ENCODE measurements at regions not wholly inside any gene's neighbourhood (a gene's known extent, or its start where the extent isn't known, plus 50 kb on each side); places are given as distances from the start of the nearest gene placed in this dataset.

DNA sequence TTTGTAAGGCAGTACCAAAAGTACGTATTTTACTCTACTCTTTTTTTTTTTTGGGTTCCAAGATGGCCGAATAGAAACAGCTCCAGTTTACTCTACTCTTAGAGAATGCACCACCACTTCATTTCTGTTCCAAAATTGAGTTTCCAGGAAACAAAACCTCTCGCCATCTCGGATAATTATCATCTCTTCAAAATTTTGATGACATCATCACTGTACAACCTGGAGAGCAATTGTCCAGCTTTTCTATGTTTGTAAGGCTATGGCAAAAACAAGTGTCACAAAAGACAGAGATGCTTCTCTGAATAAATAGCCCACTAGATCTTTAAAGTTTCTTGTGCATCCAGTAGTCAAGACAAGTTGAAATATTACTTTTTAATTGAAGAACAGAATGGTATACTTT, 1631.9 kb upstream of the CDH6 start:
- Mint-ChIP-seq H3K36me3 (ENCODE audit: low read depth) (no peaks in the 10 kb centered on the region), H3K4me1 (ENCODE audit: low read depth) (no peaks in the 10 kb centered on the region), H3K4me3 (ENCODE audit: low read depth) (no peak overlapping the region), H3K27ac (no peak overlapping the region), H3K27me3 (ENCODE audit: low read depth) (no peaks in the 10 kb centered on the region), H3K9me3 (peaks cover 7% of the 10 kb centered on the region)
- intact Hi-C loops (cut with micrococcal nuclease) = no loop called here
- no peak for DNase-seq (ENCODE audit: low spot score)

- peaks cover 60% of the 10 kb centered on the region for H3K9me3 Mint-ChIP-seq
- H3K36me3 Mint-ChIP-seq (ENCODE audit: low read depth) = no peaks in the 10 kb centered on the region
- no peak overlapping the region for H3K4me3 Mint-ChIP-seq (ENCODE audit: low read depth)
- no peak overlapping the region for H3K27ac Mint-ChIP-seq
- DNase-seq (ENCODE audit: low spot score) = no peak
- no peaks in the 10 kb centered on the region for H3K4me1 Mint-ChIP-seq (ENCODE audit: low read depth)
- intact Hi-C loops (cut with micrococcal nuclease) = no loop called here
- no peaks in the 10 kb centered on the region for H3K27me3 Mint-ChIP-seq (ENCODE audit: low read depth)
These were observed 1643.0 kb upstream of the CDH6 start for GRCh38 chr5:29550523-29550922.

DNA sequence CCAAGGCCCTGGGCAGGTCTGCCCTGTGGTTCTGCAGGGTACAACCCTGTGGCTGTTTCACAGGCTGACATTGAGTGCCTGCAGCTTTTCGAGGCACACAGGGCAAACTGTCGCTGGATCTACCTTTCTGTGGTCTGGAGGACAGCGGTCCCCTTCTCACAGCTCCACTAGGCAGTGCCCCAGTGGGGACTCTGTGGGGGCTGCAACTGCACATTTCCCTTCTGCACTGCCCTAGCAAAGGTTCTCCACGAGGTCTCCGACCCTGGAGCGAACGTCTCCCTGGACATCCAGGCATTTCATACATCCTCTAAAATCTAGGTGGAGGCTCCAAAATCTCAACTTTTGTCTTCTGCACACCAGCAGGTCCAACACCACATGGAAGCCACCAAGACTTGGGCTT, 1645.2 kb upstream of the CDH6 start:
- intact Hi-C loops (cut with micrococcal nuclease) = no loop called here

DNA sequence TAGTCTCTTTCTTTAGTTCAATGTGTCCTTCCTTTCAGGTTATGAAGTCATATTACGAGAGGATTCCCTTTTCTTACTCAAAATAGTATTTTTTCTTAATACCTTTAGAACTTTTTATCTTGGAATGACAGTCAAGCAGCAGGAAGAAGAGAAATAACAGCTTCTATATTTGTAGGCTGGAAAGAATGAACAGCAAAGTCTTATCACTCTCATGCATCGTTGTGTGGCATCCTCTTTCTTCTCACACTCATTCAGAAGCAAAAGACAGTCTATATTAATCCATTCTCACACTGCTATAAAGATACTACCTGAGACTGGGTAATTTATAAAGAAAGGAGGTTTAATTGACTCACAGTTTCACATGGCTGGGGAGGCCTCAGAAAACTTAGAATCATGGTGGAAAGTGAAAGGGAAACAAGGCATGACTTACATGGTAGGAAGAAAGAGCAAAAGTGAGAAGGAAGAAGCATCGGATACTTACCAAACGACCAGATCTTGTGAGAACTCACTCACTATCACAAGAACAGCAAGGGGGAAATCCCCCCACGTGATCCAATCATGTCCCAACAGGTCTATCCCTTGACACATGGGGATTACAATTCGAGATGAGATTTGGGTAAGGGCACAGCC, 1646.1 kb upstream of the CDH6 start:
- H3K27ac Mint-ChIP-seq = no peak overlapping the region
- H3K4me3 Mint-ChIP-seq (ENCODE audit: low read depth) = no peak overlapping the region
- no peaks in the 10 kb centered on the region for H3K36me3 Mint-ChIP-seq (ENCODE audit: low read depth)
- intact Hi-C loops (cut with micrococcal nuclease) = no loop called here
- H3K9me3 Mint-ChIP-seq = peaks cover 54% of the 10 kb centered on the region
- no peaks in the 10 kb centered on the region for H3K27me3 Mint-ChIP-seq (ENCODE audit: low read depth)
- DNase-seq (ENCODE audit: low spot score) = no peak
- H3K4me1 Mint-ChIP-seq (ENCODE audit: low read depth) = no peaks in the 10 kb centered on the region

More for the DNA sequence above, 1645.2 kb upstream of the CDH6 start:
- DNase-seq (ENCODE audit: low spot score) = no peak
- no peaks in the 10 kb centered on the region for H3K36me3 Mint-ChIP-seq (ENCODE audit: low read depth)
- H3K27ac Mint-ChIP-seq = no peak overlapping the region
- peaks cover 56% of the 10 kb centered on the region for H3K9me3 Mint-ChIP-seq
- H3K27me3 Mint-ChIP-seq (ENCODE audit: low read depth) = no peaks in the 10 kb centered on the region
- no peak overlapping the region for H3K4me3 Mint-ChIP-seq (ENCODE audit: low read depth)
- H3K4me1 Mint-ChIP-seq (ENCODE audit: low read depth) = no peaks in the 10 kb centered on the region

GRCh38 chr5:29543501-29543900, 1650.0 kb upstream of the CDH6 start:
- no peak for DNase-seq (ENCODE audit: low spot score)
- H3K27ac Mint-ChIP-seq = no peak overlapping the region
- no peaks in the 10 kb centered on the region for H3K27me3 Mint-ChIP-seq (ENCODE audit: low read depth)
- no peak overlapping the region for H3K4me3 Mint-ChIP-seq (ENCODE audit: low read depth)
- H3K9me3 Mint-ChIP-seq = peaks cover 57% of the 10 kb centered on the region
- no peaks in the 10 kb centered on the region for H3K4me1 Mint-ChIP-seq (ENCODE audit: low read depth)
- H3K36me3 Mint-ChIP-seq (ENCODE audit: low read depth) = no peaks in the 10 kb centered on the region
- intact Hi-C loops (cut with micrococcal nuclease) = no loop called here

DNA sequence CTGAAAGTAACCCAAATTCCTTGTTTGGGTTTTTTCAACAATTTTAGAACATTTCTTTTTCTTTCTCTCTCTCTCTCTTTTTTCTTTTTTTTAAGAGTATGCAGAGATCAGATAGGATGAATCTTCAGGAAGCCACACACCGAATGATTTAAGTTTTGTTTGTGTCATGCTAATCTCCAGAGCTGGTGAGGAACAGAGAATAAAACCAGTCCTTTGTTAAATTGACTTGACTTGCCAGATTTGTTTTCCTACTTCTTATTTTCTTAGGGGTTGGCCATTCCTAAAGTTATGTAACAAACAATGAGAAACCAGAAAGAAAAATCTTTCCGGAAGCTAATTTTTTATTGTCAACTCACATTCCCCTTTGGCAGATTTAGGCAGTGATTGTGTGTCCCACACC, 1669.3 kb upstream of the CDH6 start:
- DNase-seq (ENCODE audit: low spot score) = no peak
- Mint-ChIP-seq H3K4me1 (ENCODE audit: low read depth) (no peaks in the 10 kb centered on the region), H3K36me3 (ENCODE audit: low read depth) (no peaks in the 10 kb centered on the region), H3K9me3 (peaks cover 30% of the 10 kb centered on the region), H3K27ac (no peak overlapping the region), H3K27me3 (ENCODE audit: low read depth) (no peaks in the 10 kb centered on the region), H3K4me3 (ENCODE audit: low read depth) (no peak overlapping the region)
- intact Hi-C loops (cut with micrococcal nuclease) = no loop called here

- intact Hi-C loops (cut with micrococcal nuclease) = no loop called here
These were observed 1675.3 kb upstream of the CDH6 start for GRCh38 chr5:29518176-29518575.

DNA sequence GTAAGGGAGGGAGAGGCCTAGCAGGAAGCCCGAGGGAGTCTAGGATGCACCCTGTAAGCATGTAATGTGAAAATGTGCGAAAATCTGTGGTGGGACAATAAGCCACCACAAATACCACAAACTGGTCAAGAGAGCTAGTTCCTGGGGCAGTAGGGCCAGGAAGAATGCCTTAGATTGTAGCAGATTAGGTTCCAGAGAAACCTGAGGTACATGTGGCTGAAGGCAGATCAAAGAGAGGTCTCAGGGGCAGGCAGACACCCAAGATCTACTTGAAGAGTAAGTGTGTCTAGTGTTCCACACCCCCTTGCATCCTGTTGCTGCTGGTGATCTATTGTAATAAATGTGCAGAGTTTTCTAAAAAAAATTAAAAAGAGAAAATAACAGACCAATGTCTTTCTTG, 1677.3 kb upstream of the CDH6 start:
- intact Hi-C loops (cut with micrococcal nuclease) = no loop called here
- Mint-ChIP-seq H3K9me3 (peaks cover 43% of the 10 kb centered on the region), H3K36me3 (ENCODE audit: low read depth) (no peaks in the 10 kb centered on the region), H3K4me3 (ENCODE audit: low read depth) (no peak overlapping the region), H3K27ac (no peak overlapping the region), H3K27me3 (ENCODE audit: low read depth) (no peaks in the 10 kb centered on the region), H3K4me1 (ENCODE audit: low read depth) (no peaks in the 10 kb centered on the region)
- DNase-seq (ENCODE audit: low spot score) = no peak

More at GRCh38 chr5:29518176-29518575, 1675.3 kb upstream of the CDH6 start:
- H3K27me3 Mint-ChIP-seq (ENCODE audit: low read depth) = no peaks in the 10 kb centered on the region
- peaks cover 37% of the 10 kb centered on the region for H3K9me3 Mint-ChIP-seq
- H3K27ac Mint-ChIP-seq = no peak overlapping the region
- H3K4me1 Mint-ChIP-seq (ENCODE audit: low read depth) = no peaks in the 10 kb centered on the region
- no peak for DNase-seq (ENCODE audit: low spot score)
- no peak overlapping the region for H3K4me3 Mint-ChIP-seq (ENCODE audit: low read depth)
- H3K36me3 Mint-ChIP-seq (ENCODE audit: low read depth) = no peaks in the 10 kb centered on the region

GRCh38 chr5:29508131-29508530, 1685.4 kb upstream of the CDH6 start:
- Mint-ChIP-seq H3K4me3 (ENCODE audit: low read depth) (no peak overlapping the region), H3K27ac (no peak overlapping the region), H3K9me3 (peaks cover 42% of the 10 kb centered on the region), H3K36me3 (ENCODE audit: low read depth) (no peaks in the 10 kb centered on the region), H3K27me3 (ENCODE audit: low read depth) (no peaks in the 10 kb centered on the region), H3K4me1 (ENCODE audit: low read depth) (no peaks in the 10 kb centered on the region)
- intact Hi-C loops (cut with micrococcal nuclease) = no loop called here
- no peak for DNase-seq (ENCODE audit: low spot score)

- H3K9me3 Mint-ChIP-seq = peaks cover 45% of the 10 kb centered on the region
- no peaks in the 10 kb centered on the region for H3K36me3 Mint-ChIP-seq (ENCODE audit: low read depth)
- no peak overlapping the region for H3K27ac Mint-ChIP-seq
- DNase-seq (ENCODE audit: low spot score) = no peak
- intact Hi-C loops (cut with micrococcal nuclease) = no loop called here
- no peaks in the 10 kb centered on the region for H3K27me3 Mint-ChIP-seq (ENCODE audit: low read depth)
- H3K4me1 Mint-ChIP-seq (ENCODE audit: low read depth) = no peaks in the 10 kb centered on the region
- no peak overlapping the region for H3K4me3 Mint-ChIP-seq (ENCODE audit: low read depth)
These were observed 1689.1 kb upstream of the CDH6 start for GRCh38 chr5:29504411-29504810.

GRCh38 chr5:29498860-29499259, 1694.6 kb upstream of the CDH6 start:
- no peak overlapping the region for H3K27ac Mint-ChIP-seq
- DNase-seq (ENCODE audit: low spot score) = no peak
- no peaks in the 10 kb centered on the region for H3K4me1 Mint-ChIP-seq (ENCODE audit: low read depth)
- intact Hi-C loops (cut with micrococcal nuclease) = no loop called here
- H3K36me3 Mint-ChIP-seq (ENCODE audit: low read depth) = no peaks in the 10 kb centered on the region
- H3K27me3 Mint-ChIP-seq (ENCODE audit: low read depth) = no peaks in the 10 kb centered on the region
- H3K4me3 Mint-ChIP-seq (ENCODE audit: low read depth) = no peak overlapping the region
- H3K9me3 Mint-ChIP-seq = peaks cover 62% of the 10 kb centered on the region

- no peaks in the 10 kb centered on the region for H3K4me1 Mint-ChIP-seq (ENCODE audit: low read depth)
- no peaks in the 10 kb centered on the region for H3K36me3 Mint-ChIP-seq (ENCODE audit: low read depth)
- H3K9me3 Mint-ChIP-seq = peaks cover 61% of the 10 kb centered on the region
- no peaks in the 10 kb centered on the region for H3K27me3 Mint-ChIP-seq (ENCODE audit: low read depth)
- intact Hi-C loops (cut with micrococcal nuclease) = no loop called here
- no peak overlapping the region for H3K4me3 Mint-ChIP-seq (ENCODE audit: low read depth)
- DNase-seq (ENCODE audit: low spot score) = no peak
- H3K27ac Mint-ChIP-seq = no peak overlapping the region
These were observed 1695.1 kb upstream of the CDH6 start for GRCh38 chr5:29498412-29498811.

DNA sequence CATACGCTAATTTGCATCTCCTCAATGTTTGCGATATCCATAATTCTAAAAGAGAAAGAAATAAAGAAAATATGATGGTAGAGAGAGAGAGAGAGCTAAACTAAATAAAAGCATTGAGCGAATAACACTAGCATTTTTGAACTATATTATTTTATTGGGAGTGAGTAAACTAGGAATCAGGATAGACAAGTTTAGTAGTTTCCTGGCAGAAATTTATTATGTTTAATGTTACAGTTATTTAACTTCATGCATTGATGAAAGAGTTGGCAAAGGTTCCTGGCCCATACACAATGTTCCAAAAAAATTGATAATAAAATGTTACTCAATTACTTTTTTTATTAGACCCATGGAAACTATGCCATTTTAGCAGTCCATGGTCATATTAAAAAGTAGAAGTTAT, 1708.2 kb upstream of the CDH6 start:
- H3K27me3 Mint-ChIP-seq (ENCODE audit: low read depth) = no peaks in the 10 kb centered on the region
- intact Hi-C loops (cut with micrococcal nuclease) = no loop called here
- no peaks in the 10 kb centered on the region for H3K36me3 Mint-ChIP-seq (ENCODE audit: low read depth)
- DNase-seq (ENCODE audit: low spot score) = no peak
- H3K4me1 Mint-ChIP-seq (ENCODE audit: low read depth) = no peaks in the 10 kb centered on the region
- no peak overlapping the region for H3K27ac Mint-ChIP-seq
- no peak overlapping the region for H3K4me3 Mint-ChIP-seq (ENCODE audit: low read depth)
- H3K9me3 Mint-ChIP-seq = peaks cover 33% of the 10 kb centered on the region

- H3K27ac Mint-ChIP-seq = no peak overlapping the region
- intact Hi-C loops (cut with micrococcal nuclease) = no loop called here
- H3K36me3 Mint-ChIP-seq (ENCODE audit: low read depth) = no peaks in the 10 kb centered on the region
- no peaks in the 10 kb centered on the region for H3K4me1 Mint-ChIP-seq (ENCODE audit: low read depth)
- H3K4me3 Mint-ChIP-seq (ENCODE audit: low read depth) = no peak overlapping the region
- H3K27me3 Mint-ChIP-seq (ENCODE audit: low read depth) = no peaks in the 10 kb centered on the region
- no peak for DNase-seq (ENCODE audit: low spot score)
- peaks cover 30% of the 10 kb centered on the region for H3K9me3 Mint-ChIP-seq
These were observed 1723.9 kb upstream of the CDH6 start for GRCh38 chr5:29469581-29469980.
